ENCODE measurements at regions not wholly inside any gene's neighbourhood (a gene's known extent, or its start where the extent isn't known, plus 50 kb on each side); places are given as distances from the start of the nearest gene placed in this dataset.
A peak's percentile ranks its signal among the peaks of the same experiment; 100 is the strongest.
"Not testable (repeated sequence)": the region's sequence is repeated elsewhere in the genome, so short reads cannot be mapped to it uniquely, and the experiment has no call there.

DNA sequence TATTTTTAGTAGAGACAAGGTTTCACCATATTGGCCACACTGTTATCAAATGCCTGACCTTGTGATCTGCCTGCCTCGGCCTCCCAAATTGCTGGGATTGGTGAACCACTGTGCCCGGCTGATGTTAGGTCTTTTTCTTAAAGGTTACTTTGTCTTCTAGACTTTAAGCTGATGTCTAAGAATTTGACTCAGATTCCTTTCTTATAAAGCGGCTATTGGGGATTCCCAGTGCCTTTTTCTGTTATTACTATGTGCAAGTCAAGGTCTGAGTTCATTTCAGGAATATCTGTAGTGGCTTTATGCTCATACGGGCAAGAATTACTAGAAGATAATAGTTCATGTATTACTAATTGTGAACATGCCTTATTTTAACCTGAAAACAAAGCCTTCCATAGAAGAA is 102.8 kb downstream of the LAT start:
- DNase-seq, result not testable (repeated sequence)

DNA sequence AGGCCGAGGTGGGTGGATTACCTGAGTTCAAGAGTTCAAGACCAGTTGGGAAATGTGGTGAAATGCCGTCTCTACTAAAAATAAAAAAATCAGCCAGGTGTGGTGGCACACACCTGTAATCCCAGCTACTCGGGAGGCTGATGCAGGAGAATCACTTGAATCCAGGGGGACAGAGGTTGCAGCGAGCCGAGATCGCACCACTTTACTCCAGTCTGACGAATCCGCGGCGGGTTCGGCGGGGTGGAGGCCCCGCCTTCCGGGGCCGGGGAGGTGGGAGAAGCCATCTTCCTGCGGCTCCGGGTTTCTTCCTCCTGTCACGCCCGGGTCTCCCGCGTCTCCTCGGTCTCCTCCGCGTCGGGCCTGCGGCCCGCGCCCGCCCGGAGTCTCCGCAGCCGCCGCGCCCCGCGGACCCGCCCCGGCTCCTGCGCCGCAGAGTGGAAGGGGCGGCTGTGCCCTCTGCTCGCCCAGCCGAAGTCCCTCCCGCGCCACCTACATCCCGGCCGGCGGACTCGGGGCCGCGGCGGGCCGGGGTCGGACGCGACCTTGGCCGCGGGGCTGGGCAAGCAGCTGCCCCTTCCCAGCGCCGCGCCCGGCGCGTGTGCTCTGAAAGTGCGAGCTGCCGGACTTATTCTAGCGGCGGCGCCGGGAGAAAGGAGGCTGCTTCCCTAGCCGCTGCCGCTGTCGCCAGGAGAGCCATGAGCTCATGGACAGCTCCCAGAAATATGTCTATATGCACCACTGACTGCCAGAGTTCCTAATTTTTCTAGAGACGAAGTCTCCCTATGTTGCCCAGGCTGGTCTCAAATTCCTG is 97.2 kb downstream of the LAT start:
- peak; percentile 22 to 25 for DNase-seq

DNA sequence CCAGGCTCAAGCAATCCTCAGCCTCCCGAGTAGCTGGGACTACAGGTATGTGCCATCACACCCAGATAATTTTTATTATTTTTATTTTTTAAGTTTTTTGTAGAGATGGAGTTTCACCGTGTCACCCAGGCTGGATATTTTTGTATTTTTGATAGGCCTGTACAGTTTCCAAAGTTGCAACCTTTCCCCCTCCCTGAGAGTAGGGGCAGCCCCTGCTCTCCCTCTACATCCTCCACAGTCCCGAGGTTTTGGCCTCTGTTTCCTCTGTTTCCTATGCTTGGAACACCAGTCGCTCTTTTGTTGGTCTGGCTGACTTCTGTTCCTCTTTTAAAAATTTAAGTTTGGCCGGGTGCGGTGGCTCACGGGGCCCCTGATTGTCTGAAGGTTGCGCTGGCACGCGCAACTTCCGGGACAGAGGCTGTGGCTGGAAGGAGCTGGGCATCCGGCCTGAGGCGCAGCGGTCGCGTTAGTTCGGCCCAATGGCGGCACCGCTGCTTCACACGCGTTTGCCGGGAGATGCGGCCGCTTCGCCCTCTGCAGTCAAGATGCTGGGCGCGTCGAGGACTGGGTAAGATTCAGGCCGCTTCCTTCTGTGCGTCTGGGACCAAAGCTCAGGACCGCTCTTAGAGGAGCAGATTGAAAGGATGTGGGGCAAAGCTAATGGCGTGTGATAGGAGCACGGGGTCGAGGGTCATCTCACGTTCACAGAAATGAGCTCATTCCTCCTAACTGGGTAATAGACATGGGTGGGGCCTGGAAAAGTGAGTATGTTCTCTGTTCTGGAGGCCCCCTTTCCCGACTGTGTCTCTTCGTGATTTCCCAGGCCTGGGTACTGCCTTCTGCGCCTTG is 89.9 kb downstream of the LAT start:
- peak in 1 of 2 experiments; percentile 22 for DNase-seq

DNA sequence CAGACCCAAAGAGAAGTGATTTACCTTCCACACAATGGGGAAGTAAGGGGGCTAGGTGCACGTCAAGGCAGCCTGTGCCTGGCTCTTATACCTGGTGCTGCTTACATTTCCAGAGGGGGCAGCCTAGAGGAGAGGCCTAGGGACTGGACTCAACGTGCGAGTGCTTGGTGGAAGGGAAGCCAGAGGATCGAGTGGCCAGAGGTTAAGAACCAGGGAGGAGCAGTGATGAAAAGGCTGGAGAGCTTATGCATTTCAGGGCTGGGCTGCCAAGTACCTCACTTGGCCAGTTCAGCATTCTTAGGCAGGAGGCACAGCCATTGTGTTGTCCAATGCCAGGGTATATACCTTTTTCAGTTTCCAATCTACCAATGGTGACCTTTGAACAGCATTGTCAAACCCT is 77.4 kb downstream of the LAT start:
- not testable (repeated sequence) for DNase-seq

DNA sequence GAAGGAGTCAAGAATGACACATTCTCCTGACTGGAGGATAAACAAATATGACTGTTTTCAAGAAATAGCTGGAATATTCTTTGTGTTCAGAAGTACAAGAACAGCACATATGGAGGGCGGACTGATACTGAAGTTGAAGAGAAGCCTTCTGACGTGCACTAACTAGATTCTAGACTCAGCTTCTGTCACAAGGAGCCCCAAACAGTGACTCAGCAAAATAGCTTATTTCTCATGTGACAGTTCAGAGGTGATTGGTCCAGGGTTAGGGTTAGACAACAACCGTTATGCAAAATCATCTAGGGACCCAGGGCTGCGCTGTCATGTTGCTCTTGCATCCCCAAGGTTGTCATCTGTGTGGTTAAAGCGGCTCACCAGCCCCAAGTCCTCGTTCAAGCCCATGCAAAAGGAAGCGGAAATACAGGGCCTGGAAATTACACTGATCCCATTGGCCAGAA is 76.6 kb downstream of the LAT start:
- DNase-seq, result not testable (repeated sequence)

DNA sequence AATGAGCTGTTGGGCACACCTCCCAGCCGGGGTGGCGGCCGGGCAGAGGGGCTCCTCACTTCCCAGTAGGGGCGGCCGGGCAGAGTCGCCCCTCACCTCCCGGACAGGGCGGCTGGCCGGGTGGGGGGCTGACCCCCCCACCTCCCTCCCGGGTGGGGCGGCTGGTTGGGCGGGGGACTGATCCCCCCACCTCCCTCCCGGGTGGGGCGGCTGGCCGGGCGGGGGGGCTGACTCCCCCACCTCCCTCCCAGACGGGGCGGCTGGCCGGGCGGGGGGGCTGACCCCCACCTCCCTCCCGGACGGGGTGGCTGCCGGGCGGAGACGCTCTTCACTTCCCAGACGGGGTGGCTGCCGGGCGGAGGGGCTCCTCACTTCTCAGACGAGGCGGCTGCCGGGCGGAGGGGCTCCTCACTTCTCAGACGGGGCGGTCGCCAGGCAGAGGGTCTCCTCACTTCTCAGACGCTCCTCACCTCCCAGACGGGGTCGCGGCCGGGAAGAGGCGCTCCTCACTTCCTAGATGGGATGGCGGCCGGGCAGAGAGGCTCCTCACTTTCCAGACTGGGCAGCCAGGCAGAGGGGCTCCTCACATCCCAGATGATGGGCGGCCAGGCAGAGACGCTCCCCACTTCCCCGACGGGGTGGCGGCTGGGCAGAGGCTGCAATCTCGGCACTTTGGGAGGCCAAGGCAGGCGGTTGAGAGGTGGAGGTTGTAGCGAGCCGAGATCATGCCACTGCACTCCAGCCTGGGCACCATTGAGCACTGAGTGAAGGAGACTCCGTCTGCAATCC is 75.4 kb downstream of the LAT start:
- DNase-seq, result not testable (repeated sequence)

DNA sequence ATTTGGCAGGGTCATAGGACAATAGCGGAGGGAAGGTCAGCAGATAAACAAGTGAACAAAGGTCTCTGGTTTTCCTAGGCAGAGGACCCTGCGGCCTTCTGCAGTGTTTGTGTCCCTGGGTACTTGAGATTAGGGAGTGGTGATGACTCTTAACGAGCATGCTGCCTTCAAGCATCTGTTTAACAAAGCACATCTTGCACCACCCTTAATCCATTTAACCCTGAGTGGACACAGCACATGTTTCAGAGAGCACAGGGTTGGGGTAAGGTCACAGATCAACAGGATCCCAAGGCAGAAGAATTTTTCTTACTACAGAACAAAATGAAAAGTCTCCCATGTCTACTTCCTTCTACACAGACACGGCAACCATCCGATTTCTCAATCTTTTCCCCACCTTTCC is 74.7 kb downstream of the LAT start:
- not testable (repeated sequence) for DNase-seq

All from activated CD4-positive, alpha-beta T cell treated with anti-CD3 and anti-CD28 coated beads, Interleukin-2, amount 50 U/mL, for 4 hours (primary cell).